Esophagus squamous epithelium (tissue), 5 donors: ENCODE measurements at regions not wholly inside any gene's neighbourhood (a gene's known extent, or its start where the extent isn't known, plus 50 kb on each side); places are given as distances from the start of the nearest gene placed in this dataset.

Experiments used
- DNase-seq: peaks from one replicate; lab custom pipeline; 2025; lab: John Stamatoyannopoulos, UW
- H3K27ac ChIP-seq, 4 donors: fragments of 200-600 bp; sonication (generic); one replicate each; pipeline ENCODE4 v1.5.1; 2016 to 2019; ENCODE audit warnings: mild to moderate bottlenecking in 1 of 4
- H3K27me3 ChIP-seq, 4 donors: fragments of 200-600 bp; sonication (generic); 1 replicate in 3 of 4; 2 replicates in 1 of 4; pipeline versions ENCODE4 v1.5.1 to v1.6.0; 2017 to 2021; ENCODE audit warnings: antibody characterized with exemption in 1 of 4
- H3K36me3 ChIP-seq, 3 donors: fragments of 200-600 bp; sonication (generic); one replicate each; pipeline ENCODE4 v1.5.1; 2016 to 2019
- H3K4me1 ChIP-seq, 3 donors: fragments of 200-600 bp; sonication (generic); one replicate each; pipeline ENCODE4 v1.5.1; 2017 to 2019
- H3K4me3 ChIP-seq, 4 donors: fragments of 200-600 bp; sonication (generic); 1 replicate in 3 of 4; 2 replicates in 1 of 4; pipeline ENCODE4 v1.5.1; 2016 to 2019; ENCODE audit warnings: mild to moderate bottlenecking in 2 of 4, moderate library complexity in 1 of 4
- H3K9me3 ChIP-seq, 3 donors: fragments of 200-600 bp; sonication (generic); one replicate each; pipeline ENCODE4 v1.5.1; 2016 to 2019
- CTCF ChIP-seq, 6 experiments: fragments of 450-650 bp in 4 of 6; fragments of 200-600 bp in 2 of 6; sonication (generic) in 2 of 6; IDR thresholded peaks; one replicate each; pipeline ENCODE4 v1.5.1; 2016 to 2019; ENCODE audit warnings: antibody characterized with exemption in 6 of 6, mild to moderate bottlenecking in 4 of 6, moderate library complexity in 4 of 6
- POLR2A ChIP-seq, 4 donors: fragments of 450-650 bp; IDR thresholded peaks; one replicate each; pipeline ENCODE4 v1.6.1; 2017; ENCODE audit warnings: antibody characterized with exemption in 4 of 4, mild to moderate bottlenecking in 4 of 4, moderate library complexity in 3 of 4
- WGBS, 2 donors: methylation state at CpG; one replicate each; pipeline ENCODE4 v1.1.5; 2018; 5-methylcytosine and 5-hydroxymethylcytosine counted together
- intact Hi-C: fragments of 100-400 bp; cut with DNase I; formaldehyde crosslinking; loops from one replicate; pipeline ENCODE4 v1.15.0; 2022
- donor health status: DM: yes; HTN: yes; CAD: no.

GRCh38 chr6:94190030-94190429 is 770.7 kb upstream of the EPHA7 start:
- H3K9me3 ChIP-seq = peaks cover 0 to 9% (median 2%) of the 10 kb centered on the region in 3 donors
- WGBS, 2 donors = 82 to 85% methylated on average over 2 of the region's 2 CpGs
- no peak overlapping the region for H3K27ac ChIP-seq
- H3K27me3 ChIP-seq = no peaks in the 10 kb centered on the region
- no peak overlapping the region for H3K4me3 ChIP-seq
- no peak for DNase-seq
- H3K36me3 ChIP-seq = no peaks in the 10 kb centered on the region
- no peaks in the 10 kb centered on the region for H3K4me1 ChIP-seq
- intact Hi-C loops = no loop called here
- TF ChIP-seq POLR2A (IDR thresholded peaks at IDR 0.05) (no peak), CTCF (IDR thresholded peaks at IDR 0.05) (no peak)

DNA sequence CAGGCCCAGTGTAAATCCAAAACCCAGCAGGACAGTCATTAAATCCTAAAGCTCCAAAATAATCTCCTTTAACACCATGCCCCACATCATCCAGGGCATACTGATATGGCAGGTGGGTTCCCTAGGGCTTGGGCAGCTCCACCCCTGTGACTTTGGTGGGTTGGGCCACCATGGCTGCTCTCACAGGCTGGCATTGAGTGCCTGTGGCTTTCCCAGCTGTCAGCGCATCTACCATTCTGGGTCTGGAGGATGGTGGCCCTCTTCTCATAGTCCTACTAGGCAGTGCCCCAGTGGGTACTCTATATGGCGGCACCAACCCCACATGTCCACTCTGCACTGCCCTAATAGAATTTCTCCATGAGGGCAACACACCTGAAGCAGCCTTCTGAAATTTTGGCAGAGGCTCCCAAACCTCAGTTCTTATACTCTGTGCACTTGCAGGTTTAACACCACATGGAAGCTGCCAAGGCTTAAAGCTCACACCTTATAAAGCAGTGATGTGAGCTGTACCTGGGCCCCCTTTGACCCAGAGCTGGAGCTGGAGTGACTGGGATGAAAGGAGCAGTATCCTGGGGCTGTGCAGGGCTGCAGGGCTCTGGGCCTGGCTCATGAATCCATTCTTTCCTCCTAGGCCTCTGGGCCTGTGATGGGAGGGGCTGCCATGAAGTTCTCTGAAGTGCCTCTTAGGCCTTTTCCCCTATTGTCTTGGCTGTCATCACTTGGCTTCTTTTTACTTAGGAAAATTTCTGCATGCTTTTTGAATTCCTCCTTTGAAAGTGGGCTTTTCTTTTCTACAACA is 765.5 kb upstream of the EPHA7 start:
- H3K9me3 ChIP-seq = peaks cover 0 to 21% (median 7%) of the 10 kb centered on the region in 3 donors
- no peak overlapping the region for H3K27ac ChIP-seq
- WGBS, 2 donors = 92 to 100% methylated on average over 1 to 2 of the region's 2 CpGs
- H3K4me3 ChIP-seq = no peak overlapping the region
- TF ChIP-seq CTCF (IDR thresholded peaks at IDR 0.05) (no peak), POLR2A (IDR thresholded peaks at IDR 0.05) (no peak)
- H3K36me3 ChIP-seq = no peaks in the 10 kb centered on the region
- intact Hi-C loops = no loop called here
- H3K4me1 ChIP-seq = no peaks in the 10 kb centered on the region
- DNase-seq = no peak
- no peaks in the 10 kb centered on the region for H3K27me3 ChIP-seq

DNA sequence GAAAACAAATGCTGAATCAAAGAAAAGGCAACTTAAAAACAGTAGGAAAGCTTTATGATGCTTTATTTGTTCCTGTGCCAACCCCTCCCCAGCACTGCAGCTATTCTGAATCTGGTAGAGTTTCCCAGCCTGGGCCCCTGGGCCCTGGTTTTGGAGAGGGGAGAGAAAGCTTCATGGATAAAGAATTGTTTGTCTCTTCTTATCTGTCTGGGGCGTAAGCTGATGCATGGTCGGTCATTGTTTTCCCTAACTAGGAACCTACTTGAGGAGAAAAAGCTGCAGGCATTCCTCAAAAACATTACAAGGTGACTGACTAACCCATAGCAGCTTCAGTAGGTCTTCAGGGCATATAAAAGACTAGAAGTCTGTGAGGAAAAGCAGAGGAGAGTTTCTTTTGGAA is 758.1 kb upstream of the EPHA7 start:
- 50 to 58% methylated on average over 2 of the region's 2 CpGs for WGBS, 2 donors
- no peak for DNase-seq
- Histone ChIP-seq H3K36me3 (no peaks in the 10 kb centered on the region), H3K9me3 (peaks cover 0 to 9% (median 0%) of the 10 kb centered on the region in 3 donors), H3K4me1 (no peaks in the 10 kb centered on the region), H3K27ac (no peak overlapping the region), H3K4me3 (no peak overlapping the region), H3K27me3 (no peaks in the 10 kb centered on the region)
- intact Hi-C loops = no loop called here
- TF ChIP-seq CTCF (IDR thresholded peaks at IDR 0.05) = no peak
- TF ChIP-seq POLR2A (IDR thresholded peaks at IDR 0.05) = no peak

DNA sequence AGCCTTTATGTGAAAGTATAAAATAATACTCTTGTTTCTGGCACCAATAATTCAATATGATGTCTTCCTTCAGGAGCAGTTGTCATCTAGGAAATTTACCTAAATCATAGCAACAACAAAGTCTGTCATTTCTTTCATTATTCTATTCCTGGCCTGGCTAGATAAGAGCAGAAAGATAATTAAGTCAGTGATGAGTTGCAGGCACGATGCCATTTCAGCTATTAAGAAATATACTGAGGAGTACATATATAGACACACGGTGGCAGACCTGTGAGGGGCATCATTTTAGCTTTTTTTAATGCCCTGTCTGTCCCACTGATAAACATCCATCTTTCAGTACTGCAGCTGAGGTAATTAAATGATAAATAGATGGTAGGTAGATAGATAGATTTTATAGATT is 756.1 kb upstream of the EPHA7 start:
- Histone ChIP-seq H3K36me3 (no peaks in the 10 kb centered on the region), H3K27ac (no peak overlapping the region), H3K4me3 (no peak overlapping the region), H3K9me3 (peaks cover 0 to 10% (median 4%) of the 10 kb centered on the region in 3 donors), H3K4me1 (no peaks in the 10 kb centered on the region), H3K27me3 (no peaks in the 10 kb centered on the region)
- DNase-seq = no peak
- intact Hi-C loops = no loop called here
- WGBS, 2 donors = 64 to 67% methylated on average over 2 of the region's 2 CpGs
- TF ChIP-seq POLR2A (IDR thresholded peaks at IDR 0.05) (no peak), CTCF (IDR thresholded peaks at IDR 0.05) (no peak)

DNA sequence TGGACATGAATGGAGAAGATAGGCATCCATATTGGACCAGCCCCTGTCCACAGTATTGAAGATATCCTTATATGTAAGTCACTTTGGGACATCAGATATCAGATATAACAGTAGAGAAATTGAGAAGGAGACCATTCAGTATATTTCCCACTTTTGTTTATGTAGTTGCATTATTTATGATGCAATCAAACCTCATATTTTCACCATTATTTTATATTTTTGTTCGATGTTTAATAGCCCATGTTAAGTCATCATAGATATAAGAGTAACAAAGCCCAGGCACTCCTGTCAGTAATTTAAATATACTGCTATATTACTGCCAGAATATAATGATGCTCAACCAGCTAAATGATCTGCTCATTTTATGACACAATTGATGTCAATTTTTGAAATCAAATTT is 744.5 kb upstream of the EPHA7 start:
- 83 to 87% methylated on average over 1 of the region's 1 CpG for WGBS, 2 donors

More for the DNA sequence above, 744.5 kb upstream of the EPHA7 start:
- Histone ChIP-seq H3K36me3 (no peaks in the 10 kb centered on the region), H3K9me3 (peaks cover 0 to 12% (median 0%) of the 10 kb centered on the region in 3 donors), H3K4me3 (no peak overlapping the region), H3K27me3 (no peaks in the 10 kb centered on the region), H3K27ac (no peak overlapping the region), H3K4me1 (no peaks in the 10 kb centered on the region)
- intact Hi-C loops = no loop called here
- DNase-seq = no peak
- no peak for TF ChIP-seq POLR2A (IDR thresholded peaks at IDR 0.05)
- no peak for TF ChIP-seq CTCF (IDR thresholded peaks at IDR 0.05)
